ENCODE measurements at regions not wholly inside any gene's neighbourhood (a gene's known extent, or its start where the extent isn't known, plus 50 kb on each side); places are given as distances from the start of the nearest gene placed in this dataset.

GRCh38 chr2:17337507-17337906 lies 180.7 kb downstream of the RAD51AP2 start:
- TF ChIP-seq CTCF (IDR thresholded peaks at IDR 0.05; ENCODE audit: poor library complexity) = no peak
- TF ChIP-seq EZH2 (IDR thresholded peaks at IDR 0.05; ENCODE audit: borderline replicate concordance) = no peak

Data from hepatocyte (in vitro differentiated cells).